Testis (tissue), 2 donors: ENCODE measurements at regions not wholly inside any gene's neighbourhood (a gene's known extent, or its start where the extent isn't known, plus 50 kb on each side); places are given as distances from the start of the nearest gene placed in this dataset.

Experiments
- DNase-seq: peaks from one replicate; pipeline ENCODE4 v3.0.0-alpha.2; 2019
- H3K27ac ChIP-seq, 2 donors: fragments of 200-600 bp; sonication (generic); one replicate each; pipeline ENCODE4 v1.5.1; 2019
- H3K27me3 ChIP-seq: fragments of 200-600 bp; sonication (generic); one replicate; pipeline ENCODE4 v1.5.1; 2019
- H3K36me3 ChIP-seq: fragments of 200-600 bp; sonication (generic); one replicate; pipeline ENCODE4 v1.5.1; 2017; ENCODE audit warnings: low read depth; ENCODE audit errors: missing control alignments
- H3K4me1 ChIP-seq: fragments of 200-600 bp; sonication (generic); one replicate; pipeline ENCODE4 v1.5.1; 2019
- H3K4me3 ChIP-seq, 2 donors: fragments of 200-600 bp; sonication (generic); one replicate each; pipeline ENCODE4 v1.5.1; 2017 to 2019
- H3K9me3 ChIP-seq: fragments of 200-600 bp; sonication (generic); one replicate; pipeline ENCODE4 v1.5.1; 2017
- POLR2A ChIP-seq: fragments of 450-650 bp; IDR thresholded peaks from one replicate; pipeline ENCODE4 v1.6.1; 2017; ENCODE audit warnings: antibody characterized with exemption, mild to moderate bottlenecking, moderate library complexity
- WGBS, 2 donors: methylation state at CpG; one replicate each; pipeline ENCODE4 v1.1.5; 2018; 5-methylcytosine and 5-hydroxymethylcytosine counted together
- intact Hi-C: fragments of 100-400 bp; cut with DNase I; formaldehyde crosslinking; loops from one replicate; pipeline ENCODE4 v1.15.1; 2023; ENCODE audit warnings: low total_unique reads
- TF ChIP-seq, protein P1 (sequence below), 3 experiments: fragments of 450-650 bp in 2 of 3; fragments of 200-600 bp in 1 of 3; sonication (generic) in 1 of 3; IDR thresholded peaks; one replicate each; pipeline ENCODE4 v1.5.1; 2016 to 2019; ENCODE audit warnings: antibody characterized with exemption in 3 of 3, mild to moderate bottlenecking in 2 of 3, moderate library complexity in 1 of 3

DNA sequence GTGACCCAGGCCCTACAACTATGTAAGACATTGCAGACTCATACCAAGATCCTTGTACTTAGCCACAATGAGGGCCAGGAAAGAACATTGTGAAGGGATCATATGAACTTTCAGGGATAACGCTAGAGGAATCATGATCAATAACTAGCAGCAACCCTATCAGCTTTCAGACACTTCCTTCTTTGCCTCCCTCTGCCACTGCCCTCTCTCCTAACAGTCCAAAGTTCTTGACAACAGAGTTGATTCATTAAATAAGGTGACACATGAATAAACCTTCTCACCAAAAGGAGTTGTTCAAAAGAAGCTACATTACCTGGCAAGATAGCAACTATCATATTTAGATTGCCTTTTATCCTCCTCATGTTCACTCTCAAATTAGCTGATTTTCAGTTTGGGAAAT lies 272.2 kb upstream of the DACH1 start:
- TF ChIP-seq, protein P1, sequence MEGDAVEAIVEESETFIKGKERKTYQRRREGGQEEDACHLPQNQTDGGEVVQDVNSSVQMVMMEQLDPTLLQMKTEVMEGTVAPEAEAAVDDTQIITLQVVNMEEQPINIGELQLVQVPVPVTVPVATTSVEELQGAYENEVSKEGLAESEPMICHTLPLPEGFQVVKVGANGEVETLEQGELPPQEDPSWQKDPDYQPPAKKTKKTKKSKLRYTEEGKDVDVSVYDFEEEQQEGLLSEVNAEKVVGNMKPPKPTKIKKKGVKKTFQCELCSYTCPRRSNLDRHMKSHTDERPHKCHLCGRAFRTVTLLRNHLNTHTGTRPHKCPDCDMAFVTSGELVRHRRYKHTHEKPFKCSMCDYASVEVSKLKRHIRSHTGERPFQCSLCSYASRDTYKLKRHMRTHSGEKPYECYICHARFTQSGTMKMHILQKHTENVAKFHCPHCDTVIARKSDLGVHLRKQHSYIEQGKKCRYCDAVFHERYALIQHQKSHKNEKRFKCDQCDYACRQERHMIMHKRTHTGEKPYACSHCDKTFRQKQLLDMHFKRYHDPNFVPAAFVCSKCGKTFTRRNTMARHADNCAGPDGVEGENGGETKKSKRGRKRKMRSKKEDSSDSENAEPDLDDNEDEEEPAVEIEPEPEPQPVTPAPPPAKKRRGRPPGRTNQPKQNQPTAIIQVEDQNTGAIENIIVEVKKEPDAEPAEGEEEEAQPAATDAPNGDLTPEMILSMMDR (IDR thresholded peaks at IDR 0.05) = no peak
- TF ChIP-seq POLR2A = no peak
- DNase-seq = no peak
- no peak overlapping the region for H3K27ac ChIP-seq
- H3K4me1 ChIP-seq = no peaks in the 10 kb centered on the region
- H3K36me3 ChIP-seq = no peaks in the 10 kb centered on the region
- intact Hi-C loops = no loop called here
- H3K27me3 ChIP-seq = no peaks in the 10 kb centered on the region
- 0% methylated on average over 1 of the region's 1 CpG for WGBS, 2 donors
- H3K4me3 ChIP-seq = no peak overlapping the region
- H3K9me3 ChIP-seq = no peaks in the 10 kb centered on the region

DNA sequence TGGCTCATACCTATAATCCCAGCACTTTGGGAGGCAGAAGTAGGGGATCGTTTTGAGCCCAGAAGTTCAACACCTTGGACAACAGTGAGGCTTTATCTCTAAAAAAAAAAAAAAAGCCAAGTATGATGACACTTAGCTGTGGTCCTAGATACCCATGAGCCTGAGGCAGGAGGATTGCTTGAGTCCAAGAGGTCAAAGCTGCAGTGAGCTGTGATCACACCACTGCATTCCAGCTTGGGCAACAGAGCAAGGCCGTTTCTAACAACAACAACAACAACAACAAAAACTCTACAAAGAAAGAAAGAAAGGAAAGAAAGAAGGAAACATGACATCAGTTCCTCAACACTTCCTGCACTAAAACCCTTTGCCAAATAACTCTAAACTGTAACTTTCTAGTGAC lies 265.1 kb upstream of the DACH1 start:
- Histone ChIP-seq H3K27me3 (no peaks in the 10 kb centered on the region), H3K27ac (no peak overlapping the region), H3K36me3 (no peaks in the 10 kb centered on the region), H3K9me3 (no peaks in the 10 kb centered on the region), H3K4me1 (no peaks in the 10 kb centered on the region), H3K4me3 (no peak overlapping the region)
- TF ChIP-seq POLR2A = no peak
- TF ChIP-seq, protein P1 (IDR thresholded peaks at IDR 0.05) = no peak
- 63 to 71% methylated on average over 2 of the region's 2 CpGs for WGBS, 2 donors
- no peak for DNase-seq
- intact Hi-C loops = no loop called here

DNA sequence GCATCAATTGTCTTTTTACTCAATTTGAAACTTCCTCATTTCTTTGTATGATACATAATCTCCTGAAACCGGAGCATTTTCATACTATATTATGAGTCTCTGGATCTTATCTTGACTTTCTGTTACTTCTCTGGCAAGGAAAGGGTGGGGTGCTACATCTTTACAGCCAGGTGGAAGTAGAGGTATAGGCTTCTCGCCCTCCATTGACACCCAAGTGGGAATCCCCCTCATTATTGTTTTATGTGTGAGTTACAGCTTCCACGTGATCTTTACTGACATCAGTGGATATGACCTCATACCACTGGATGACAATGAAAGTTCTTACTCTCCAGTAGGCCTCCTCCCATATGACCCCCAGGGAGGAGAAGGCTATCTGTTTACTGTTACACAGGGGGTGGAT lies 262.1 kb upstream of the DACH1 start:
- no peak for TF ChIP-seq POLR2A
- no peaks in the 10 kb centered on the region for H3K36me3 ChIP-seq
- no peak overlapping the region for H3K4me3 ChIP-seq
- 56 to 61% methylated on average over 3 of the region's 3 CpGs for WGBS, 2 donors
- intact Hi-C loops = no loop called here
- DNase-seq = no peak
- H3K9me3 ChIP-seq = no peaks in the 10 kb centered on the region
- no peaks in the 10 kb centered on the region for H3K4me1 ChIP-seq
- H3K27me3 ChIP-seq = no peaks in the 10 kb centered on the region
- no peak overlapping the region for H3K27ac ChIP-seq

DNA sequence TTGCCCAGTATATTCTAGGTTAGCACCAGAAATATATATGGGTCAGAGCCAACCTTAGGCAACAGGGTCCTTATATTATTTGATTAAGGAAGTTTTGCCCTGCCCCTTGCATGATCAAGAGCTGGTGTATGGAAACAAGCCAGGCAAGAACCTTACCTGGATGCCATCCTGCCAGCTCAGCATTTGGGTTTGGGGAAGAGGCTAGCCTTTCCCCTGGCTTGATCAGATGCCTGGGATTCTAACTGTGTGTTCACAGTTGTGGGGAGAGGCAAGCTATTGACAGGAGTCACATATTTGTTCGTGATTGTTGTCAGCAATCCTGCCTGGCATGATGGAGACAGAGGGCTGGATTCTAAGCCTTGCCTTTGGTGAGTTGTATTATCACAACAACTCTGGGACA lies 260.0 kb upstream of the DACH1 start:
- H3K4me3 ChIP-seq = no peak overlapping the region
- no peaks in the 10 kb centered on the region for H3K9me3 ChIP-seq
- TF ChIP-seq, protein P1 (IDR thresholded peaks at IDR 0.05) = no peak
- TF ChIP-seq POLR2A = no peak
- no peaks in the 10 kb centered on the region for H3K27me3 ChIP-seq
- DNase-seq = no peak
- no peak overlapping the region for H3K27ac ChIP-seq
- intact Hi-C loops = no loop called here
- 88 to 92% methylated on average over 1 of the region's 1 CpG for WGBS, 2 donors
- H3K4me1 ChIP-seq = no peaks in the 10 kb centered on the region
- no peaks in the 10 kb centered on the region for H3K36me3 ChIP-seq

DNA sequence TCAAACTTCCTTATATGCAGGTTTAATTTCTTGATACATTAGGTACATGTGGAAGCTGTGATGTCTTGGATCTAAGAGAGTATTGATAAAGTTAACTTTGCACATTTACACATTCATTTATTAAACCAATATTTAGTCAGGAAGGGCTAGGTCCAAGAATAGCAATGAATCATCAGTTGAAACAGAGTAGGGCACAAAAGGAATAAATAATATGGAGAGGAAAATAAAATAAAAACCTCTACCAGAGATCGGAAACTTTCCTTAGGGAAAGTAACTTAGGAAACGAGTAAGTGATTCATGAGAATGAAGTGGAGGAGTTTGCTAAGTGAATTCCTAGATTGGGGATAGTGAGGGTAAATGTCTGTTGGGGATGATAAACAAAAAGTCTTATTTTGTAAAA lies 259.4 kb upstream of the DACH1 start:
- no peaks in the 10 kb centered on the region for H3K27me3 ChIP-seq
- no peak for DNase-seq
- 72 to 74% methylated on average over 2 of the region's 2 CpGs for WGBS, 2 donors
- H3K4me3 ChIP-seq = no peak overlapping the region
- H3K36me3 ChIP-seq = no peaks in the 10 kb centered on the region
- no peak for TF ChIP-seq POLR2A
- TF ChIP-seq, protein P1 (IDR thresholded peaks at IDR 0.05) = no peak
- H3K4me1 ChIP-seq = no peaks in the 10 kb centered on the region
- no peaks in the 10 kb centered on the region for H3K9me3 ChIP-seq
- no peak overlapping the region for H3K27ac ChIP-seq
- intact Hi-C loops = no loop called here
